LHCN-M2 (cell line): ENCODE measurements at regions not wholly inside any gene's neighbourhood (a gene's known extent, or its start where the extent isn't known, plus 50 kb on each side); places are given as distances from the start of the nearest gene placed in this dataset.
"Not testable (repeated sequence)": the region's sequence is repeated elsewhere in the genome, so short reads cannot be mapped to it uniquely, and the experiment has no call there.

ENCODE experiments used
- DNase-seq: peaks from one replicate; pipeline ENCODE4 v3.0.0-alpha.2; 2012; ENCODE audit warnings: low read depth

GRCh38 chr12:88367231-88367630 is 213.0 kb downstream of the KITLG start:
- DNase-seq: no peak

- DNase-seq: not testable (repeated sequence)
Measured at GRCh38 chr12:88368077-88368476, 212.2 kb downstream of the KITLG start.

- peak; percentile 81 for DNase-seq
Measured at GRCh38 chr12:88371416-88372183, 208.7 kb downstream of the KITLG start.

- DNase-seq: peak; percentile 49
Measured at GRCh38 chr12:88375306-88376305, 204.7 kb downstream of the KITLG start.

GRCh38 chr12:88377973-88378372 is 202.3 kb downstream of the KITLG start:
- no peak for DNase-seq

GRCh38 chr12:88381466-88381865 is 198.8 kb downstream of the KITLG start:
- no peak for DNase-seq

GRCh38 chr12:88383405-88383804 is 196.9 kb downstream of the KITLG start:
- no peak for DNase-seq

GRCh38 chr12:88388566-88389540 is 191.4 kb downstream of the KITLG start:
- DNase-seq: peak; percentile 48

- no peak for DNase-seq
Measured at GRCh38 chr12:88390811-88391210, 189.5 kb downstream of the KITLG start.

GRCh38 chr12:88391556-88391955 is 188.7 kb downstream of the KITLG start:
- peak; percentile 77 for DNase-seq

- peak; percentile 46 for DNase-seq
Measured at GRCh38 chr12:88393017-88393767, 187.1 kb downstream of the KITLG start.

GRCh38 chr12:88398031-88398430 is 182.2 kb downstream of the KITLG start:
- DNase-seq: no peak

GRCh38 chr12:88399811-88400210 is 180.5 kb downstream of the KITLG start:
- DNase-seq: no peak

GRCh38 chr12:88400302-88400701 is 180.0 kb downstream of the KITLG start:
- DNase-seq: no peak

- no peak for DNase-seq
Measured at GRCh38 chr12:88401155-88401554, 179.1 kb downstream of the KITLG start.

GRCh38 chr12:88406905-88407304 is 173.4 kb downstream of the KITLG start:
- no peak for DNase-seq

GRCh38 chr12:88408823-88409222 is 171.4 kb downstream of the KITLG start:
- DNase-seq: no peak

- no peak for DNase-seq
Measured at GRCh38 chr12:88409257-88409656, 171.0 kb downstream of the KITLG start.

- DNase-seq: no peak
Measured at GRCh38 chr12:88411689-88412088, 168.6 kb downstream of the KITLG start.

GRCh38 chr12:88413646-88414045 is 166.6 kb downstream of the KITLG start:
- DNase-seq: no peak

- no peak for DNase-seq
Measured at GRCh38 chr12:88416155-88416554, 164.1 kb downstream of the KITLG start.
